Neural cell (in vitro differentiated cells): ENCODE measurements at regions not wholly inside any gene's neighbourhood (a gene's known extent, or its start where the extent isn't known, plus 50 kb on each side); places are given as distances from the start of the nearest gene placed in this dataset.
"Not testable (repeated sequence)": the region's sequence is repeated elsewhere in the genome, so short reads cannot be mapped to it uniquely, and the experiment has no call there.

ENCODE experiments used
- H2AFZ ChIP-seq: fragments of 200-600, 300-800 bp; sonication (generic), shearing (Covaris generic); 2 replicates; pipeline ENCODE4 v1.6.0; 2014; ENCODE audit warnings: low read depth, mild to moderate bottlenecking, antibody characterized with exemption, low read length, moderate library complexity
- H3F3A ChIP-seq: fragments of 200-600 bp; shearing (Covaris generic); 2 replicates; pipeline ENCODE4 v1.6.1; 2016; ENCODE audit warnings: mild to moderate bottlenecking, moderate library complexity, mixed read lengths, antibody characterized with exemption, low read length; ENCODE audit not compliant: insufficient read depth, poor library complexity, severe bottlenecking
- H3K27ac ChIP-seq: fragments of 200-600, 300-800 bp; sonication (generic), shearing (Covaris generic); 2 replicates; pipeline ENCODE4 v1.5.1; 2014; ENCODE audit warnings: mild to moderate bottlenecking, low read length, moderate library complexity
- H3K27me3 ChIP-seq: fragments of 300-800, 200-600 bp; sonication (generic), shearing (Covaris generic); 2 replicates; pipeline ENCODE4 v1.6.0; 2014; ENCODE audit warnings: mild to moderate bottlenecking, low read depth, low read length, moderate library complexity; ENCODE audit not compliant: insufficient read depth
- H3K36me3 ChIP-seq: fragments of 300-800, 200-600 bp; sonication (generic), shearing (Covaris generic); 2 replicates; pipeline ENCODE4 v1.5.1; 2014; ENCODE audit warnings: mild to moderate bottlenecking, antibody characterized with exemption, low read length, moderate library complexity; ENCODE audit not compliant: insufficient read depth
- H3K4me2 ChIP-seq: fragments of 300-800, 200-600 bp; sonication (generic), shearing (Covaris generic); 2 replicates; pipeline ENCODE4 v1.6.0; 2014; ENCODE audit warnings: mild to moderate bottlenecking, low read length
- H3K4me3 ChIP-seq: fragments of 300-800, 200-600 bp; sonication (generic), shearing (Covaris generic); 2 replicates; pipeline ENCODE4 v1.5.1; 2014; ENCODE audit warnings: mild to moderate bottlenecking, low read length, moderate library complexity
- H3K79me2 ChIP-seq: fragments of 200-600 bp; shearing (Covaris generic); replicated peaks from 2 replicates; pipeline ENCODE4 v1.6.0; 2014; ENCODE audit warnings: mild to moderate bottlenecking, low read length, moderate library complexity; ENCODE audit not compliant: insufficient read depth
- H3K9ac ChIP-seq: fragments of 300-800, 200-600 bp; sonication (generic), shearing (Covaris generic); 2 replicates; pipeline ENCODE4 v1.6.1; 2016; ENCODE audit warnings: mild to moderate bottlenecking, low read length, mixed read lengths
- H3K9me2 ChIP-seq: fragments of 200-600 bp; shearing (Covaris generic); 2 replicates; pipeline ENCODE4 v1.6.1; 2016; ENCODE audit warnings: mild to moderate bottlenecking, low read length, mixed read lengths; ENCODE audit not compliant: insufficient read depth
- H3K9me3 ChIP-seq: fragments of 200-600, 300-800 bp; sonication (generic), shearing (Covaris generic); 2 replicates; pipeline ENCODE4 v1.6.1; 2016; ENCODE audit warnings: mild to moderate bottlenecking, mixed run types, low read length, moderate library complexity, mixed read lengths
- H4K20me1 ChIP-seq: fragments of 200-600 bp; shearing (Covaris generic); 2 replicates; pipeline ENCODE4 v1.6.1; 2016; ENCODE audit warnings: mild to moderate bottlenecking, mixed run types; ENCODE audit not compliant: insufficient read depth
- CTCF ChIP-seq: fragments of 450-650 bp; IDR thresholded peaks from 2 replicates; pipeline ENCODE4 v1.5.1; 2014; ENCODE audit warnings: antibody characterized with exemption, mild to moderate bottlenecking, moderate library complexity; ENCODE audit not compliant: poor library complexity, severe bottlenecking
- EP300 ChIP-seq: fragments of 450-650 bp; conservative IDR thresholded peaks from 2 replicates; pipeline ENCODE4 v1.6.1; 2014; ENCODE audit warnings: antibody characterized with exemption, mild to moderate bottlenecking, moderate library complexity; ENCODE audit not compliant: poor library complexity, severe bottlenecking
- EZH2 ChIP-seq: fragments of 200-600, 300-800 bp; shearing (Covaris generic), sonication (generic); IDR thresholded peaks from 2 replicates; pipeline ENCODE4 v1.6.1; 2014; ENCODE audit warnings: antibody characterized with exemption, low read length, borderline replicate concordance, mild to moderate bottlenecking; ENCODE audit not compliant: insufficient read depth, poor library complexity, severe bottlenecking
- MXI1 ChIP-seq: fragments of 450-650 bp; conservative IDR thresholded peaks from 2 replicates; pipeline ENCODE4 v1.6.1; 2014; ENCODE audit warnings: antibody characterized with exemption, mild to moderate bottlenecking; ENCODE audit not compliant: poor library complexity, severe bottlenecking
- POLR2AphosphoS5 ChIP-seq: IDR thresholded peaks from 2 replicates; pipeline ENCODE4 v1.6.1; 2012
- RAD21 ChIP-seq: fragments of 450-650 bp; conservative IDR thresholded peaks from 2 replicates; pipeline ENCODE4 v1.6.1; 2014; ENCODE audit warnings: antibody characterized with exemption, mild to moderate bottlenecking, moderate library complexity
- REST ChIP-seq: IDR thresholded peaks from 2 replicates; pipeline ENCODE4 v1.6.1; 2012; ENCODE audit warnings: borderline replicate concordance
- SMC3 ChIP-seq: fragments of 450-650 bp; conservative IDR thresholded peaks from 2 replicates; pipeline ENCODE4 v1.6.1; 2014; ENCODE audit warnings: antibody characterized with exemption, mild to moderate bottlenecking, moderate library complexity; ENCODE audit not compliant: poor library complexity
- TAF1 ChIP-seq: IDR thresholded peaks from 2 replicates; pipeline ENCODE4 v1.6.1; 2012; ENCODE audit warnings: low read depth

- TF ChIP-seq SMC3 (no peak), RAD21 (no peak), EZH2 (no peak), REST (no peak), TAF1 (no peak), CTCF (no peak), MXI1 (no peak), POLR2AphosphoS5 (no peak), EP300 (no peak)
Measured at GRCh38 chr5:60455589-60455988, 244.4 kb downstream of the DEPDC1B start.

GRCh38 chr5:60454277-60454676 lies 245.7 kb downstream of the DEPDC1B start:
- H3K9ac ChIP-seq, H2AFZ ChIP-seq, H3K9me3 ChIP-seq, H3K4me3 ChIP-seq, H3K27me3 ChIP-seq, H4K20me1 ChIP-seq, H3K79me2 ChIP-seq, H3K27ac ChIP-seq, H3K9me2 ChIP-seq, H3K4me2 ChIP-seq, H3F3A ChIP-seq, H3K36me3 ChIP-seq: not testable (repeated sequence)

More at GRCh38 chr5:60455589-60455988, 244.4 kb downstream of the DEPDC1B start:
- H3K9me3 ChIP-seq = no peaks in the 10 kb centered on the region
- no peaks in the 10 kb centered on the region for H3K27me3 ChIP-seq
- no peak overlapping the region for H2AFZ ChIP-seq
- no peaks in the 10 kb centered on the region for H3K9me2 ChIP-seq
- H3K4me3 ChIP-seq = no peak overlapping the region
- H3F3A ChIP-seq = no peaks in the 10 kb centered on the region
- no peak overlapping the region for H3K9ac ChIP-seq
- no peak overlapping the region for H3K4me2 ChIP-seq
- H3K36me3 ChIP-seq = no peaks in the 10 kb centered on the region
- no peaks in the 10 kb centered on the region for H3K79me2 ChIP-seq
- no peaks in the 10 kb centered on the region for H4K20me1 ChIP-seq
- no peak overlapping the region for H3K27ac ChIP-seq
